ENCODE measurements at regions not wholly inside any gene's neighbourhood (a gene's known extent, or its start where the extent isn't known, plus 50 kb on each side); places are given as distances from the start of the nearest gene placed in this dataset.

DNA sequence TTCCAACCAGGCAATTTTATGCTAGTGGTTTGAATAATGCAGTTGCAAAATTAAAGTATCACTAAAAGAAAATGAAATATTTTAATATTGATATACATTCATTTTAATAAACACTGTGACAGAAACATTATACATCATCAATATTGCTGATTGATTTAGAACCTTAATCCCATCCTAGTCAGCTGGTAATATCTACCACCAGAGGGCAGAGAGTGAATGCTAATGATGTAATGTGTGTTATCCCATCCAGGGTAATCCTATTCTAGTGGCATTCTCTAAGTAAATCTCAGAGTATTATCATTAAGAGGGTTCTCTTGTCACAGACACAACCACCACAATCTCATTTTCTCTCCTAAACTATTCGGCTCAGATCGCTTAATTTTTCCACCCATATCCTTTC, 477.4 kb downstream of the CPS1 start:
- H3K4me3 ChIP-seq (ENCODE audit: low read depth, low read length): no peak overlapping the region
- DNase-seq (ENCODE audit: low read depth): no peak

DNA sequence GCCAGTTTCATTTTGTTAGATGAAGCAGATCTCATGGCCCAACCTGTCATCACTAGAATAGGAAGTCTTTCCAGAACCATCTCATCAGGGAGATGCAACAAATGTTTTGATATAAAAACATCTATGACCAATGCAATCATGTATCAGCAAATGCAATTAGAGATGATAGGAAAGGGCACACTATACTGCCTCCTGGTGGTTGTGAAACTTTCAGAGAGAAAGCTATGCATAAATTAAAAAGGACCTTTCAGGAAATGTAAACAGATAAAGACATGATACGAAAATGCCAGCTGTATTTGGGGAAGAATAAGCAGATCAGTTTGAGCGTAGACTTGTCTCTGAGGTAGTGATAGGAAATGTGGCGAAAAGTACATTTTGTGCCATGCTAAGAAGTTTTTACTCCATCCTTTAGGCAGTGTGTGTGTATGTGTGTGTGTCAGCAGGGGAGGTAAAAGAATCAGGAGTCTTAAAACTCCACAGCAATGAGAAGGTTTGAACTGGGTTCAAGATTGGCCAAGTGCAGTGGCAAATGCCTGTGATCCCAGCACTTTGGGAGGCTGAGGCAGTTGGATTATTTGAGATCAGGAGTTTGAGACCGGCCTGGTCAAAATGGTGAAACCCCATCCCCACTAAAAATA, 479.3 kb downstream of the CPS1 start:
- H3K4me3 ChIP-seq (ENCODE audit: low read depth, low read length): no peak overlapping the region
- no peak for DNase-seq (ENCODE audit: low read depth)

DNA sequence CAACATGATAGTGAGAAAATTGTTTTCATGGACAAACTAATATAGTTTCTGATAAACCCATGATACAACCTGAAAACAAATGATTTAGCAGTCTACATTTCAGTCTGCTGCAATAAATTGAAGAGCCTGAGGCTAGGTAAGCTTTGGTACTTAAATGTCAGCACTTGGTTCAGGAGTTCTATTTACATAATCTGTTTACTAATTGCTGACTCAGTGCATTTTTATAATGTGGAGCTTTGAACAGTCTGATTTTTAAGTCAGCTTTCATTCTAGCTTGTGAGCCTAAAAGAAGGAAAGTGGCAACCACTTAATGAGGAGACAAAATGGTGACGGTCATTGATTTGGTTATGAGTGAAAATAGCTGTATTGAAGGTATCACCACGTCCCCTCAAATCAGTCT, 488.6 kb downstream of the CPS1 start:
- H3K4me3 ChIP-seq (ENCODE audit: low read depth, low read length): no peak overlapping the region
- DNase-seq (ENCODE audit: low read depth): no peak

DNA sequence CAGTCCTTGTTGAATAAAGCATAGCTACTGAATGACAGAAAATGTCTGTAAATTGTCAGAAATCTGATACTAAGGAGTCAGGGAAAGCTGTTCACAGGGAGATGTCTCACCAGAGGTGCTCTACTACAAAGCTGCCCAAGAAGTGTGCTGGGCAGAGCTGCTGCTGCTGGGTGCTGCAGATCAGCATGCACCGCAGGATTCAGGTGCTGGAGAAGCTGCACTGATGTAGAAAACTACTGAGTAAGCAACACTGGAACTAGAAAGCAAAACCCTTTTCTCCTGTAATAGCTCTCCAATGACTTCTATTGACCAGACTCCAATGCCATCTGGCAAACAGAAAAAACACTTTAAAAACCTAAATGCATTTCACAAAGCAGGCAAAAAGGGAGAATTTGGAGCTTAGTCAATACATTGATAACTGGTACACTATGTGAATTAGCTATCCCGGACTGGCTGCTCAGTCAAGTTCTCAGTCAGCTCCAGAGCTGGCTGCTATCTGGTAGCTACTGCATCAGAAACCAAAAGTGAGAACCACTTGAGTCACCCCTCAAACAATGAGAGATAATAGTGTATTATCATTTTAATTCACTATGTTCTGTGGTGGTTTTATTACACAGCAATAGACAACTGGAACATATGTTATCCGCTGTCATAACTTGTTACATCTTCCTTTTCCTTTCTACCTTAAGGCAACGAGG, 493.1 kb downstream of the CPS1 start:
- no peak for DNase-seq (ENCODE audit: low read depth)

DNA sequence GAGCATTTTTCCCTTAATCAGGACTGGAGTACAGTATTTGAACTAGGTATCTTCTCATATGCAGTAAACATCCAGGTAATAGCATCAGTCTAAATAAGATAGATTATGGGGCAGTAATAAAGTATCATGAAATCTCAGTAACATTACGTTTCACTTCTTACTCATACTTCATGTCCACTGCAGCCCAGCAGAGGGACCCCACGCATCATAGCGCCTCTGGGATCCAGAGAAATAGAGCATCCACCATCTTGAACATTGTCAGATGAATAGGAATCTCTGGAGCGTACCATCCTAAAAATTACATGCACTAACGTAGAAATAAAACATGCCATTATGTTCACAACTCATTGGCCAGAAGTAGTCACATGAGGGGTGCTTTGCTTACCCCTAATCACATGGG, 499.0 kb downstream of the CPS1 start:
- no peak overlapping the region for H3K4me3 ChIP-seq (ENCODE audit: low read depth, low read length)
- DNase-seq (ENCODE audit: low read depth): no peak

More for the DNA sequence above, 493.1 kb downstream of the CPS1 start:
- no peak overlapping the region for H3K4me3 ChIP-seq (ENCODE audit: low read depth, low read length)

DNA sequence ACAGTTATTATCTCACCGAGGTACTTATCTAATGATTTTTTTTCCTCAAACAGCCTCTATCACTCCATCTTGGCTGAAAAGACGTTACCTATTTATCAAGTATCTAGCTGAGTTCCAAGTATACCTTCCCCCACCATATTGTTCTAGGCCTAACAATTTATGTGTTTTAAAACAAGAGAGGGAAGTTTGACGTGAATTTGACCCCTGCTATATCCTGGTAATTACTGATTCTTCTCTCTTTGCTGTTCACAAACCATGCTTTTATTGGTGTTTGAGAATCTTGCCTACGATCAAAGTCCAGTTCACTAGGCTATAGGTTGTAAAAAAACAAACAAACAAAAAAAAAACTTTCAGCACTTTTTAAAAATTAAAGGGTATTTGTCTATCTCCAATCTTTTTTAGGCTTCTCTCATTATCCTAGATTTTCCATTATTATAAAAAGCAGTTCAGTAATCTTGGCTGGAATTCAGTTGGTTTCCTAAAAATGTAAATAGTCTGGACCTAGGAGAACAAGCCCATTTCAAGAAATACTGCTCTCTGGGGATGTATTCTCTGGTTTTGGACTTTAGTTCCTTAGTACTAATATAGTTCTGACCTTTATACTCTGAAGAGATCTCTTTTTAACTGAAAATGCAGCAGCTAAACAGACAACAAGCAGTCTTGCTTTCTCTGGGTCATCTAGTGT, 505.4 kb downstream of the CPS1 start:
- DNase-seq (ENCODE audit: low read depth): no peak

DNA sequence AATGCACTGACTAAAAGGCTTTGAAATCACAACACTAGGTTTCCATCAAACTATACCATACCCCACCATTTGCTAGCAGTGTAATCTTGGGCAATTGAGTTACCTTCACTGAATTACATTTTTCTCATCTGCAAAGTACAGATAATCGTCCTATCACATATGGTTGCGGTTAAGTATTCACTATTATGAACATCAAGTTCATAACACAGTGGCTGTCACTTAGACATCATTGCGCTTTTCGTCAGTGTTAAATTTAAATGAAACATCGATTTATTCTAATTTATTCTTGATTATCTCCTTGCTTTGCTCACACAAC, 505.9 kb downstream of the CPS1 start:
- no peak overlapping the region for H3K4me3 ChIP-seq (ENCODE audit: low read depth, low read length)
- no peak for DNase-seq (ENCODE audit: low read depth)

More for the DNA sequence above, 505.4 kb downstream of the CPS1 start:
- H3K4me3 ChIP-seq (ENCODE audit: low read depth, low read length): no peak overlapping the region

DNA sequence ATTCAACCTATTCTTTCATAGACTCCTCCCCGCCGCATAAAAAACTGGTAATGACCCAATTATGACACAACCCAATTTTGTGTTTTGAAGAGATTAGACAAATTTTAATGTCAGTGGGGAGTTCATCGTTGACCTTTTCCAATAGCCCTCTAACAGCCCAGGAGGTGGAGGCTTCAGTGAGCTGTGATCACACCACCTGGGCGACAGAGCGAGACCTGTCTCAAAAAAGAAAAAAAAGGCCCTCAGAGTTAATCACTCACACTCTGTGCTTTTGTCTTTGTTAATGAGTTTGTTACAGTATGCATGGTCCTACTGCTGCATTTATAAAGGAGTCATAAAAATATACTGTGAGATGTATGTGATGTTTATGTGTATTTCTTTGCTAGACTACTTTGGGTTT, 510.6 kb downstream of the CPS1 start:
- DNase-seq (ENCODE audit: low read depth): no peak
- no peak overlapping the region for H3K4me3 ChIP-seq (ENCODE audit: low read depth, low read length)

DNA sequence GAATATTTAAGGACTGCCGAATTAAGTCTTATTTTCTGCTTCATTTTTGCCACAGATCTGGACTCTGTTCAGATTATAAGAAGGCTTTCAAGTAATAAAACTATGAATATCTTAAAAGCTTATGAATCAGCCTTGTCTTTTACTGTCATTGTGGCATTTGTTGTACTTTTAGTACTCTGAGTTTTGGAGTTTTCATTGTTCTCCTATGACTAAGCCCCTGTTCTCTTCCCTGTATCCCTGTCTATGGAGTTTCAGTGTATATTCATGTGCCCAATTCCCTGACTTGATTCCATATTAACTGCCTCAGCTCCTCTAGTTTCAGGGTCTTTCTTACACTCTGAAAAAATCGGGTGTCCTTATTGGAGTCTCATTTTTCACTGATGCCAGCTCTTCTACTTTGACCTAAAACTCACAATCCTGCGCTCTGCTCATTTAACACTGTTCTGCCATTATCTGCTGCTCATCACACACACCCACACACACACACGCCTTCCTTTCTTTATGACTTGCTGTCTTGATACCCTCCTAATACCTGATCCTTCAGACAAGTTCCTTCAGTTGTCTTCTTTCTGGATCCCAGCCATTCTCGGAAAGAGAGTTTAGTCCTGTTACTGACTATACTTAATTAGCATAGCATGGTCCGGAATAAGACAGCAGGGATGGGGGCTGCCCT, 511.8 kb downstream of the CPS1 start:
- DNase-seq (ENCODE audit: low read depth): no peak
- no peak overlapping the region for H3K4me3 ChIP-seq (ENCODE audit: low read depth, low read length)

DNA sequence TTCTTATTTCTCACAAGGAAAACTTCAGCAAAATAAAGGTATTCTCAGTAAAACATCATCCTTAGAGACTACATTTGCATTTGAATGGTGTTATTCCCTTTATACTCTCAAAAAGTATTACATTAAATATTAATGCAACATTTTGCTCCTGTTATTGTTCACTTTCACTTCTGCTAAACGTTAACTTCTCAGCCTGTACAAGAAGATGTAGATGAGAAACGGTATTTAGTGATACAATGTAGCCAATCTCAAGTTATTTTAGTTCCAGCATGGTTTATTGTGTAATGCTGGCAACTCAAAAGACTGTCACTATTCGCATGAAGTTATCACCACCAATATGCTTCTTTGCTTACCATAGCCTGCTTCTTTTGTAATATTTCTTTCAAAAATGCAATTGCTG, 514.1 kb downstream of the CPS1 start:
- no peak overlapping the region for H3K4me3 ChIP-seq (ENCODE audit: low read depth, low read length)
- no peak for DNase-seq (ENCODE audit: low read depth)

DNA sequence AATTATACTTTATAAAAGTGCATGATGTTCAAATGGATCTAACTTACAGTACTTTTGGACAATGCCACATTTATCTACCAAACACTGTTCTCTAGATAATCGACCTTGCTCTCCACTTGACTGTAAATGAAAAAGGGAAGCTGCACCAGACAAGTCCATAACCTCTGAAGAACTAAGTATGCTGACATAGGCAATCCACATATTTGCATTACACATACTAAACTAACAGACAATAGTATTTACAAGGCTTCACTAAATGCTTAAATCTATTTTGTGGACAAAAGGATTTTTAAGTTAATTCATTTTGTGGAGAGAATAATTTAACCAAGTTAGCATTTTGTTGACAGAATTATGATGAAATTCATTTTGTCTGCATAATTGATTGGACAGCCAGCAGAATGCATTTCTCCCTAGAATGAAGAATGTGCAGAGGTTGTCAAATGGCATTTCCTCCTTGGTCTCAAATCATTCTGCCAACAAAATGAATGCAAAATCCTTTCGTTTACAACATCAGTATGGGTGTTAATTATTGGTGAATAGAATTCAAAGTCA, 520.9 kb downstream of the CPS1 start:
- no peak overlapping the region for H3K4me3 ChIP-seq (ENCODE audit: low read depth, low read length)
- no peak for DNase-seq (ENCODE audit: low read depth)

DNA sequence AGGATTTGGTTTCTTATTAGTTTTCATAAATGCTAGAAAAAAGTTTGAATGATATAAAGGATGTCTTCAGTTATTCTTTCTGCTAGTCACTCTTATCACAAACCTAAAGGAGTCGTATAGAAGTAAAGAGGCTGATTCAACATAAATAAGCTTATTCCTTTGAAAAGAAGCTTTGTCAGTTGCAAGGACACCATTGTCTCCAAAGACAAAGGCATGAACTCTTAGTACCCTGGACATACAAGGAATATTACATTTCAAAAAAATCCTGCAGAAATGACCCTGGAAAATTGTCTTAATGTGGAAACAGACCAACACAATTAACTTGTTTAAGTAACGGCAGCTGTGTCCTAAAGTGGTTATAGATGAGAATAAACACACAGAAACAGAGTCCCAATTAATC, 528.0 kb downstream of the CPS1 start:
- H3K4me3 ChIP-seq (ENCODE audit: low read depth, low read length): no peak overlapping the region
- DNase-seq (ENCODE audit: low read depth): no peak

DNA sequence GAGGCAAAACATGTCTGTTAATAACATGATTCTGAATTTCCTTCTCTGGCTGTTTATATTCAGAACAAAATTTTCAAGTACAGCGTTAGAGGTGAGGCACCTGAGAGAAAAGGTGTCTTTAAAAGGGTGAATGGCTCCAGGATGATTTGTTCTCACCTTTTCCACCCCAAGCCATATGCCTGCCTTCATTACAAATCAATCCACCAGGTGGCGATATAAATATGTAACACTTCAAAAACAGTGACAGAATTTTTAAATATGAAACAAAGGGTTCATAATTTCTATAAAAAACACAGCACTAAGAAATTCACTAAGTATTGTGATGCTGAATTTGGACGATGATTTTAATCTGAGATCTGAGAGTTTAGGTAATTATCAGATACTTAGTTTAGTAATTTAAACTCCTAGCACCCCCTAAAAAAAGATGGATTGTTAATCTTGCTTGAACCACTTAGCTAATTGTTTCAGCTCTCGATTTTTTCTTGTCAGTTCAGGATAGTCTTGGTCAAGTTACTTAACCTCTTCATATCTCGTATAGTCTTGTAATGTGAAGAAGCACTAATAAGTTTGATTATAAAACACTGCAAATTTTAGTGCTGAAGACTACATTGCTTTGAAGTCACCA, 528.8 kb downstream of the CPS1 start:
- H3K4me3 ChIP-seq (ENCODE audit: low read depth, low read length): no peak overlapping the region
- no peak for DNase-seq (ENCODE audit: low read depth)

DNA sequence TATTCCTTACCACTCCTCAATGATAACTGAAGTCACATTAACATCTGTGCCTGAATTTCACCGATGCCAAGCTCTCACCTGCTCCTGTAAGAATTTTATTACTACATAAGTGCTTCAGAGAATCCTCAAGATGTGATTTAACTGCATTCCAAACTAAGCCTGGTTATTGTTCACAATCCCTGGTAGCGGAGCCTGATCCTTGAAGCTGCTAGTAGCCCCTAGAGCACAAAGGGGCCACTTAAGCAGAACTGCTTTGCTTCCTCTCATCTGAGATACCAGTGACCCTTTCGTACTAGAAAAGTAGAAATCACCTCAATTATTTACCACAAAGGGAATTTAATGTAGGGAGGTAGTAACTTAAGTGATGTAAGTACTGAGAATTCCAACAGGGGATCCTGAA, 529.6 kb downstream of the CPS1 start:
- DNase-seq (ENCODE audit: low read depth): no peak
- H3K4me3 ChIP-seq (ENCODE audit: low read depth, low read length): no peak overlapping the region

DNA sequence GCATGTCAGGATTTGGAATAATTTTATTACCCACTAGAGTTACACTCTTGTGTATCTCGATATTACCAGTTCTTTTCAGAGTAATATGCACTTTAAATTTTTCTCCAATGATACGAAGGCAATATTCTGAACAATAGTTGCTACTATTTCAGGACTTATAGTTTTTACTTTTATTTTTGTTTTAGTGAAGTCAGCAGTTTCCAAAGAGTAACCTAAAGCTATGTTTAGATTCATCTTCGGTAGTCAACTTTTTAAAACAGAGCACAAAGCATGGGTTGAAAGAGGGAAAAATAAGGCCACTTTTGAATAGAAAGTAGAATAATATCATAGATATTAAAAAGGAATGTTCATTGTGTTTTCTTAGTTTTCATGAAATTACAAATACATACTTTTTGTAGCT, 532.7 kb downstream of the CPS1 start:
- no peak for DNase-seq (ENCODE audit: low read depth)
- H3K4me3 ChIP-seq (ENCODE audit: low read depth, low read length): no peak overlapping the region

DNA sequence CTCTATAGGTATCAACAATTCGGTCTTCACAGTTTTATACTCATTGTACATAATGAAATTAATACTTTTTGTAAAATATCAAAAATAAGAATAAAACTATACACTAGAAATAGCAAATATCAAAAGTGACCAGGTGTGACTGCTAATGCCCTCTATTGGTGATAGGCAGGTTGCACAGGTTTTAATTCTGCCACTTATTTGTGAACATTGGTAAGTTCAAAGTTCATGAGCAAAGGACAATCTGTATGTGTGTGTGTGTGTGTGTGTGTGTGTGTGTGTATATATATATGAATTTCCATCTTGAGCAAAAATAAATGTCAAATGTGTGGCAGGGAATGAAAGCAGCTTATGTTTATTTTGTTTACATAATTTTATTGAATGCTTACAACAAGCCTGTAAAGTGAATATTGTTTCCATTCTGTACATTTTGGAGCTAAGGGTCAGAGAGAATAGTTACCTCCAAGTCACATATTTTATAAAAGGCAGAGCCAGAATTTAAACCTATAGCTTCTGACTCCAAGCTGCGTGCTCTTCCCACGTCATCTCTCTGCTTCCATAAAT, 537.4 kb downstream of the CPS1 start:
- no peak for DNase-seq (ENCODE audit: low read depth)

DNA sequence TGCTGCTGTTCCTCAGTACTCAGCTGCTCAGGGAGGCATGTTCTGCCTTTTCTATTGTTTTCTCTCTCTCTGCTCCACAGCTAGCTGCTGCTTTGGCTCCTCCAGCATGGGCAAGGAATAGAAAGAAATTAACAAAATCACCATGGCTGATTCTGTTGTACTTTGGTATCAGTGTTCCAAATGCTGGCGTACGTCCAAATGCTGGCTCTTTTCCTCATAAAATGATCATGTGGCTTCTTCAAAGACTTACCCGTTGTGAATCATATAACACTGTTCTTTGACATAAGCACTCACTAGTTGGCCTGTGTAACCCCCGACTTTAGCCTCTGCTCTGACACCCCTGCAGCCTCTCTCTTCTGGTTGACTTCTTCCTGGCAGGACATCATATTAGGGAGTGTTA, 547.6 kb downstream of the CPS1 start:
- no peak overlapping the region for H3K4me3 ChIP-seq (ENCODE audit: low read depth, low read length)
- no peak for DNase-seq (ENCODE audit: low read depth)

More for the DNA sequence above, 537.4 kb downstream of the CPS1 start:
- no peak overlapping the region for H3K4me3 ChIP-seq (ENCODE audit: low read depth, low read length)

DNA sequence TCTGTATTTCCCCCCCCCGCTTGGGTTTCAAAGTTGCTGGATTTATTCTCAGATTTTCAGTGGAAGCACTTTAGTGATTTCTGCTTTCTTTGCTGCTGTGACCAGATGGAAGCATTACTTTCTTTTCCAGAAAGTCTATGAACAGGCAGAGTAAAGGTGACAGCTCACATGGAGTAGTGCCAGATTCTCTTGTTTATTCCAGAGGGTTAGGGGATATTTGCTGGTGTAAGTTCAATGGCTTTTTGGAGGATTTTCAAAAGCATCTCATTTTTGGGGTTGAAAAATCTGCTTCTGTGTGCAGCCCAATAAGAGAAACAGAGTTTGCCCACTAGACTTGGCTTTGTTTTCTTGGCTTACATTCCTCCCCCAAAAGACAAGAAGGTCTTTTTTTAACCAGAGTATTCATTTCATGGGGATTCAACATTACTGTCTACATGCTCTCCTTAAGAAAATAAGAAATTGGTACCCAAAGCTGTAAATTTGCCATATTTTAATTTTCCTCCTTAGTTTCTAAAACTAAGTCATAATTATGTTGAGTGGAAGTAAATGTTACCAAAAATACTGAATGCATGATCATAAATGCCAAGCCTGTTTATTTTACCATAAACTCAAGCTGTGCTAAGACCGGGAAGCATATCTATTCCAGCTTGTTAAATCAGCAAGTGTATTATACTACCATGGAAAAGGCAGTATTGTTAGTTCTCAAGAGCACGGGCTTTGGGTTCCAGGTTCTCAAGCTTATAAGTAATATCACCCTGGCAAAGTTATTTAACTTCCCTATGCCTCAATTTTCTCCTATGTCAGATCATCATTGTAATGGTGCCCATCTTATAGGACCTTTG, 557.2 kb downstream of the CPS1 start:
- DNase-seq (ENCODE audit: low read depth): no peak
- no peak overlapping the region for H3K4me3 ChIP-seq (ENCODE audit: low read depth, low read length)
